Ishikawa (cell line): ENCODE measurements at regions not wholly inside any gene's neighbourhood (a gene's known extent, or its start where the extent isn't known, plus 50 kb on each side); places are given as distances from the start of the nearest gene placed in this dataset.

ENCODE experiments used
- CEBPB ChIP-seq: IDR thresholded peaks from 2 replicates; pipeline ENCODE4 v1.6.1; 2012
- EGR1 ChIP-seq: IDR thresholded peaks from 2 replicates; pipeline ENCODE4 v1.6.1; 2012
- EP300 ChIP-seq: IDR thresholded peaks from 2 replicates; pipeline ENCODE4 v1.6.1; 2012; ENCODE audit warnings: borderline replicate concordance
- FOXM1 ChIP-seq: IDR thresholded peaks from 2 replicates; pipeline ENCODE4 v1.6.1; 2012; ENCODE audit warnings: low read depth, borderline replicate concordance
- RAD21 ChIP-seq: IDR thresholded peaks from 2 replicates; pipeline ENCODE4 v1.6.1; 2012; ENCODE audit warnings: low read depth
- TAF1 ChIP-seq: IDR thresholded peaks from 2 replicates; pipeline ENCODE4 v1.6.1; 2012; ENCODE audit warnings: low read depth, mild to moderate bottlenecking
- TEAD4 ChIP-seq: IDR thresholded peaks from 2 replicates; pipeline ENCODE4 v1.6.1; 2012
- YY1 ChIP-seq: IDR thresholded peaks from 2 replicates; pipeline ENCODE4 v1.6.1; 2012; ENCODE audit warnings: low read depth
- TF ChIP-seq, protein P1 (sequence below): IDR thresholded peaks from 2 replicates; pipeline ENCODE4 v1.6.1; 2012

DNA sequence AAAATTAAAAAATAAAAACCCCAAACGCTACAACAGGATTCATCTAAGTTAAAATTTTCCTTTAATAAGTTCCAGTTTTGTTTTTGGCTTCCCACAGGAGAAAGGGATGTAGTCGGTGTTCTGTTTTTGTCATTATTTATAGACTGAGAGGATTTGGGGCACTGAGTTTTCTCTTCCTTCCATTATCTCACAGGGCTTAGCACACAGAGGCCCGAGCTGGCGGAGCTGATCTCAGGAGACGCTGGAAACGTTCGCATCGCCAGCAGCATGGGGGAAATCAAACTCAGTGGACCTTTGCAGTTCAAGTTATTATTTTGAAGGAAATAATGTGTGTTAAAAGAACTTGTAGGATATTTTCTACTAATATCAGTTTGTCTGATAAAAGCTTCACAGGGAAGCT, 669.7 kb upstream of the SALL3 start:
- TF ChIP-seq RAD21 (no peak), EP300 (no peak), TAF1 (no peak), YY1 (no peak), CEBPB (no peak), FOXM1 (no peak), EGR1 (no peak), TEAD4 (no peak)
- TF ChIP-seq, protein P1, sequence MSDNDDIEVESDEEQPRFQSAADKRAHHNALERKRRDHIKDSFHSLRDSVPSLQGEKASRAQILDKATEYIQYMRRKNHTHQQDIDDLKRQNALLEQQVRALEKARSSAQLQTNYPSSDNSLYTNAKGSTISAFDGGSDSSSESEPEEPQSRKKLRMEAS = no peak
